ENCODE measurements at regions not wholly inside any gene's neighbourhood (a gene's known extent, or its start where the extent isn't known, plus 50 kb on each side); places are given as distances from the start of the nearest gene placed in this dataset.

DNA sequence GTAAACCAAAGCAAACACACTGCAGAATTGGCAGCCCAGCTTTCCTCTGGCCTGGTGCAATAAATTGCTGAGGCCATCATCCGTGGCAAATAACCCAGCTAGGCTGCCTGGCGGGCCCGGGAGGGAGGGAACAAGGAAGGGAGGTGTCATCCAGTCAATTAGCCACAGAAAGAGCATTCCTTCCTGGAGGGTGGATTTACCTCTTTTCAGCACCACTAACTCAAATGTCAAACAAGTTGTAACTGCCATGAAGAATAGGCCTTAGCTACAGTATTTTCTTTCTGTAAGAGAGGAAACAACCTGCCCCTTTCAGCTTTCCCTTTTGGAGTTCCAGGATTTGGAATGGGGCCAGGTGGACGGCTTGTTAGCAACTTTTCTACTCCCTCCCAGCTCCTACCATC, 163.8 kb upstream of the BDNF start:
- TF ChIP-seq, protein P1, sequence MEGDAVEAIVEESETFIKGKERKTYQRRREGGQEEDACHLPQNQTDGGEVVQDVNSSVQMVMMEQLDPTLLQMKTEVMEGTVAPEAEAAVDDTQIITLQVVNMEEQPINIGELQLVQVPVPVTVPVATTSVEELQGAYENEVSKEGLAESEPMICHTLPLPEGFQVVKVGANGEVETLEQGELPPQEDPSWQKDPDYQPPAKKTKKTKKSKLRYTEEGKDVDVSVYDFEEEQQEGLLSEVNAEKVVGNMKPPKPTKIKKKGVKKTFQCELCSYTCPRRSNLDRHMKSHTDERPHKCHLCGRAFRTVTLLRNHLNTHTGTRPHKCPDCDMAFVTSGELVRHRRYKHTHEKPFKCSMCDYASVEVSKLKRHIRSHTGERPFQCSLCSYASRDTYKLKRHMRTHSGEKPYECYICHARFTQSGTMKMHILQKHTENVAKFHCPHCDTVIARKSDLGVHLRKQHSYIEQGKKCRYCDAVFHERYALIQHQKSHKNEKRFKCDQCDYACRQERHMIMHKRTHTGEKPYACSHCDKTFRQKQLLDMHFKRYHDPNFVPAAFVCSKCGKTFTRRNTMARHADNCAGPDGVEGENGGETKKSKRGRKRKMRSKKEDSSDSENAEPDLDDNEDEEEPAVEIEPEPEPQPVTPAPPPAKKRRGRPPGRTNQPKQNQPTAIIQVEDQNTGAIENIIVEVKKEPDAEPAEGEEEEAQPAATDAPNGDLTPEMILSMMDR (IDR thresholded peaks at IDR 0.05) = no peak
- TF ChIP-seq TCF7L2 (IDR thresholded peaks at IDR 0.05; ENCODE audit: low read depth, low read length) (no peak), POLR2AphosphoS5 (IDR thresholded peaks at IDR 0.05; ENCODE audit: low read depth, low read length) (no peak)
